ENCODE measurements at regions not wholly inside any gene's neighbourhood (a gene's known extent, or its start where the extent isn't known, plus 50 kb on each side); places are given as distances from the start of the nearest gene placed in this dataset.

DNA sequence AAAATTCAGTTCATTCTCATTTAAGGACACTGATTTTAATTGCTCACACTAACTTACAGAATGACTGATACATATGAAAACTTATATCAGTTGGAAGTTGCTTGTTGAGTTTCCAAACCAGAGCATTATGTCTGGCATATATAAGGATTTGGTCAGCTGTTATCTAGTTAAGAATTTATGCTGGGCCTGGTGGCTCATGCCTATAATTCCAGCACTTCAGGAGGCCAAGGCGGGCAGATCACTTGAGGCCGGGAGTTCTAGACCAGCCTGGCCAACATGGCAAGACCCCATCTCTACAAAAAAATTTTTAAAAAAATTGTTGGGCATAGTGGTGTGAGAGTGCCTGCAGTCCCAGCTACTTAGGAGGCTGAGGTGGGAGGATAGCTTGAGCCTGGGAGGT lies 73.1 kb downstream of the SPRY1 start:
- no peaks in the 10 kb centered on the region for H3K79me2 ChIP-seq (ENCODE audit: control insufficient read depth, low read length)
- no peak overlapping the region for H3K4me3 ChIP-seq (ENCODE audit: low read length)
- no peaks in the 10 kb centered on the region for H3F3A ChIP-seq (ENCODE audit: control insufficient read depth, insufficient read depth)
- H3K4me1 ChIP-seq (ENCODE audit: control insufficient read depth, low read length), result peaks cover 11% of the 10 kb centered on the region
- no peaks in the 10 kb centered on the region for H3K27me3 ChIP-seq (ENCODE audit: control insufficient read depth, low read length)
- no peak overlapping the region for H3K4me2 ChIP-seq (ENCODE audit: low read length)
- no peaks in the 10 kb centered on the region for H4K20me1 ChIP-seq (ENCODE audit: control insufficient read depth, insufficient read depth, low read depth, low read length)
- H3K27ac ChIP-seq (ENCODE audit: low read depth, low read length), result no peak overlapping the region
- no peaks in the 10 kb centered on the region for H3K9me2 ChIP-seq (replicated peaks; ENCODE audit: control insufficient read depth, low read length)
- H3K9me3 ChIP-seq (ENCODE audit: control insufficient read depth, insufficient read depth, low read length), result no peaks in the 10 kb centered on the region
- H3K36me3 ChIP-seq (ENCODE audit: control insufficient read depth, low read length), result no peaks in the 10 kb centered on the region
- TF ChIP-seq CTCF (IDR thresholded peaks at IDR 0.05; ENCODE audit: low read depth, low read length, poor library complexity, severe bottlenecking) (no peak), EZH2phosphoT487 (IDR thresholded peaks at IDR 0.05; ENCODE audit: borderline replicate concordance, low read length) (no peak)

DNA sequence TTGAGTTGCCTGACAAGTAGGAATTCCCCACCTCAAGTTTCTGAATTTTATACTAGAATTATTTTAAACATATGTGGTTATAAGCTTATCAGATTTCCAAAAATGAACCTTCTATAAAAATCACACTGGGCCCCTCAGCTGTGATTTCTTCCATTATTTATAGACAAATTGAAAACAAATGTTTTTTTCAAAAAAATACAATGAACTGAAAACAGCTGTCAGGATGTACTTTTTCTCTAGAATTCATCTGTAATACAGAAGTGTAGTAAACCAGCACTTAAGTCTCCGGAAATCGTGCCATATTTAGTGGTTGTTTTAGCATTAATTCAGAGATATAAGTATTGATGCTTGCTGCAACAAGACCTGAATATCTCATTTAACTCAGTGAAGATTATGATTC lies 74.0 kb downstream of the SPRY1 start:
- Histone ChIP-seq H3F3A (ENCODE audit: control insufficient read depth, insufficient read depth) (no peaks in the 10 kb centered on the region), H3K79me2 (ENCODE audit: control insufficient read depth, low read length) (no peaks in the 10 kb centered on the region), H3K9me3 (ENCODE audit: control insufficient read depth, insufficient read depth, low read length) (no peaks in the 10 kb centered on the region), H3K4me1 (ENCODE audit: control insufficient read depth, low read length) (peaks cover 11% of the 10 kb centered on the region), H4K20me1 (ENCODE audit: control insufficient read depth, insufficient read depth, low read depth, low read length) (no peaks in the 10 kb centered on the region), H3K9me2 (replicated peaks; ENCODE audit: control insufficient read depth, low read length) (no peaks in the 10 kb centered on the region), H3K4me3 (ENCODE audit: low read length) (no peak overlapping the region), H3K4me2 (ENCODE audit: low read length) (no peak overlapping the region), H3K27me3 (ENCODE audit: control insufficient read depth, low read length) (no peaks in the 10 kb centered on the region), H3K36me3 (ENCODE audit: control insufficient read depth, low read length) (no peaks in the 10 kb centered on the region), H3K27ac (ENCODE audit: low read depth, low read length) (no peak overlapping the region)
- TF ChIP-seq CTCF (IDR thresholded peaks at IDR 0.05; ENCODE audit: low read depth, low read length, poor library complexity, severe bottlenecking), result no peak
- TF ChIP-seq EZH2phosphoT487 (IDR thresholded peaks at IDR 0.05; ENCODE audit: borderline replicate concordance, low read length), result no peak

- no peaks in the 10 kb centered on the region for H3F3A ChIP-seq (ENCODE audit: control insufficient read depth, insufficient read depth)
- TF ChIP-seq EZH2phosphoT487 (IDR thresholded peaks at IDR 0.05; ENCODE audit: borderline replicate concordance, low read length), result no peak
- no peak for TF ChIP-seq CTCF (IDR thresholded peaks at IDR 0.05; ENCODE audit: low read depth, low read length, poor library complexity, severe bottlenecking)
- peaks cover 11% of the 10 kb centered on the region for H3K4me1 ChIP-seq (ENCODE audit: control insufficient read depth, low read length)
- H3K79me2 ChIP-seq (ENCODE audit: control insufficient read depth, low read length), result no peaks in the 10 kb centered on the region
- H4K20me1 ChIP-seq (ENCODE audit: control insufficient read depth, insufficient read depth, low read depth, low read length), result no peaks in the 10 kb centered on the region
- H3K9me2 ChIP-seq (replicated peaks; ENCODE audit: control insufficient read depth, low read length), result no peaks in the 10 kb centered on the region
- H3K27me3 ChIP-seq (ENCODE audit: control insufficient read depth, low read length), result no peaks in the 10 kb centered on the region
- no peak overlapping the region for H3K4me2 ChIP-seq (ENCODE audit: low read length)
- no peaks in the 10 kb centered on the region for H3K36me3 ChIP-seq (ENCODE audit: control insufficient read depth, low read length)
- no peak overlapping the region for H3K27ac ChIP-seq (ENCODE audit: low read depth, low read length)
- H3K9me3 ChIP-seq (ENCODE audit: control insufficient read depth, insufficient read depth, low read length), result no peaks in the 10 kb centered on the region
- H3K4me3 ChIP-seq (ENCODE audit: low read length), result no peak overlapping the region
Measured at GRCh38 chr4:123471655-123472369, 75.2 kb downstream of the SPRY1 start.

All from DOHH2 (cell line).